ENCODE measurements at regions not wholly inside any gene's neighbourhood (a gene's known extent, or its start where the extent isn't known, plus 50 kb on each side); places are given as distances from the start of the nearest gene placed in this dataset.

- TF ChIP-seq CTCF (IDR thresholded peaks at IDR 0.05; ENCODE audit: low read length) (no peak), EZH2 (IDR thresholded peaks at IDR 0.05; ENCODE audit: borderline replicate concordance, low read length) (no peak)
Observed at GRCh38 chrY:3037471-3037870, 102.3 kb downstream of the ZFY start.
